OCI-M1 (cell line): ENCODE measurements at regions not wholly inside any gene's neighbourhood (a gene's known extent, or its start where the extent isn't known, plus 50 kb on each side); places are given as distances from the start of the nearest gene placed in this dataset.
"Not testable (repeated sequence)": the region's sequence is repeated elsewhere in the genome, so short reads cannot be mapped to it uniquely, and the experiment has no call there.

ENCODE experiments used
- DNase-seq: peaks from one replicate; lab custom pipeline; 2025; lab: John Stamatoyannopoulos, UW

DNA sequence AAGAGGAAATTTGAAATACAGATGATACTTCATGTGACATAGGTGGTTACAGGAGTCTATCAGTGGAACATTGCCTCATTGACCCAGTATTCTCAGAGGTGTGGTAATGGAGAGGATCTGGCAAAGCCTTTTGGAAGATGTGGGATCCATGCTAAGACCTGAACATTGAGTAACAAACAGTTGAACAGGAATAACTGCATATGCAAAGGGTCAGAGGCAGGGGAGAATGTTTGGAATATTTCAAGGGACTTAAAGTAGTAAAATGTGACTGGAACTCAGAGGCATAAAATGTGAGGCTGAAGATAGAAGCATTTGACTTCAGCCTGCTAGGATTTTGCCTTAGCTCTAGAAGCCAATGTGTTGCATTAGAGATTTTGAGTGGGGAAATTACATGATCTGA is 300.2 kb upstream of the ETAA1 start:
- DNase-seq = no peak

DNA sequence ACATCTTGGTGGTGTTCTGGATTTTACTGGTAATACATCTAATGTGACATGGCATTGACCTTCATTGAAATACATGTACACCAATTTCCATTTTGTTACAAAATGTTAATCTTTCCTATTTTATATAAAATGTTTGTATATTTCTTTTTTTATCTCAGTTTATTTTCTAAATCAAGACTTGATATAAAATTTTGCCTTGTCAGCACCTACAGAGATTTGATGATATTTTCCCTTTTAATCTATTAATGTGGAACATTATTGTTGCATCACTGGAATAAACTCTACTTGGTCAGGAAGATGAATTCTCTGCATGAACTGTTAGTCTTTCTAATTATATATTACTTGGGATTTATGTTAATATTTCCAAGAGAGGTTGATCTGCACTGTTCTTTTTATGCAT is 294.0 kb upstream of the ETAA1 start:
- no peak for DNase-seq

DNA sequence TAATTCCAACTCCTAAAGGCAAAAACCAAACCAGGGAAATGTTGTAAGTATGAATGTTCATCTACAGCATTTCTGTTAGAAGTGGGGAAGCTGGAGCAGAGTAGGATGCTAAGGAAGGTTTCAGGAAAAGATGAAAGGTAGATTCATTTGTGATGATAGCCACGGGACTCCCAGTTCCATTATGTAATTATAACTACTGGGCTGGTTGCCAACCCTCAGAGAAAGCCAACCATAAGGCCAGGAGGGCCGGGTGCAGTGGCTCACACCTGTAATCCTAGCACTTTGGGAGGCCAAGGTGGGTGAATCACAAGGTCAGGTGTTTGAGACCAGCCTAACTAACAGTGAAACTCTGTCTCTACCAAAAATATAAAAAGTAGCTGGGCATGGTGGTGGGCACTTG is 288.9 kb upstream of the ETAA1 start:
- no peak for DNase-seq

DNA sequence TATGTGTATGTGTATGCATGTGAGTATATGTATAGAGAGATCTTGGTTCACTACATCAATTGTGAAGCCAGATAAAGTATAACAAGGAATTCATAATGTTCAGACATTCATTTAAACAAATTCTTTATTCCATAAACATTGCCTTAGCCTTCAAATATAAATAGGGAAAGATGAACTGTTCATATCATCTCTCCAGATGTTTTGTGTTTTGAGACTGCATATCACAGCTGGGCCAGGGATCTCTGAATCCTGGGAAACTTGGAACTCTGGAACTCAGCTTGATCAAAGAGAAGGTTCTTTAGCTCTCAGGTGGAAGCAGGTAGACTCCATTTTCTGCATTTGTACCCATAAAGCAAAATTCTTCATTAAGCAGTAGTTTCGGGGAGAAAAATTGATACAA is 272.6 kb upstream of the ETAA1 start:
- DNase-seq = no peak

DNA sequence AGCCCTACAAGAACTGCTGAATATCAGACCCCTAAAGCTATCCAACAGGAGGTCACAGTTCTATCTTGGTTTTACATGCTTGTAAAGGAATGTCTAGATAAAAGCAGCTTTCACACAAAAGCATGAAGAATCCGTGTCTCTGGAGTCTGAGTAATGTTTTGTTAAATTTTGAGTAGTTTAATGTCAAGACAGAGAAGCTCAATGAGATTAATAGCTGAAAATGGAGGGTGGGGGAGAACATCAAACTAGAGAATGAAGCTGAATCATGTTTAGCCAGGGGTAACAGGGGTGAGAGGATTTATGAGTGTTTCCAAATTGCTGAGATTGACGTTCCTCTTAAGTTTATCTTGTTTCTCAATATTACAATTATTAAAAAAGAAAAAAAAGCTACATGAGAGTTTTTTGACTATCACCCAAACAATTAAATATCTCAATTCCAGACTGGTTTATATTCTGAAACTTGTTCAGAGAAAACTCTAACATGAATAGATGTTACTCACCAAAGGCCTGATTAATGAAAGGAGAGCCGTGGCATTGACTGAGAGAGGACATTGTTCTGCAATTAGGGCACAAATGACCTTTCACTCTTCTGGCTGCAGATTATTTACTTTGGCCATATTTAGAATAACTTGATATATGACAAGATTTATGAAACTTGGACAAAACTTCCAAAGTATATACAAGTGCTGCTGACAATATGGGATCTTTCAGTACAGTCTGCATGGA is 266.4 kb upstream of the ETAA1 start:
- no peak for DNase-seq

DNA sequence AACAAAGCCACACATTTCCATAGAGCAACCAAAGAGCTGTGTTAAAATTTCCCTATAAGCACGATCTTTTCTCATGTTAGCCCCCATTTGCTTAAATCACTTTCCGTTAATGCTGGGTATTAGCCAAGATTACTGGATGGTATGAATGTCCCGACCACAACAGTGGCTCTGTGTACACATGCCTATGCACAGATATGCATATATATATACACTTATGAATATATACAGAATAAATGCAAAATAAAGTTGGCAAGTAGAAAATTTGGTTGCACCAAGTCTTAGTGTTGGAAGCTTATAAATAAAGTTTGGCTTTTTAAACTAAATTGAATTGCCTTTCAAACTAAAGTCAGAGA is 265.9 kb upstream of the ETAA1 start:
- DNase-seq = no peak

DNA sequence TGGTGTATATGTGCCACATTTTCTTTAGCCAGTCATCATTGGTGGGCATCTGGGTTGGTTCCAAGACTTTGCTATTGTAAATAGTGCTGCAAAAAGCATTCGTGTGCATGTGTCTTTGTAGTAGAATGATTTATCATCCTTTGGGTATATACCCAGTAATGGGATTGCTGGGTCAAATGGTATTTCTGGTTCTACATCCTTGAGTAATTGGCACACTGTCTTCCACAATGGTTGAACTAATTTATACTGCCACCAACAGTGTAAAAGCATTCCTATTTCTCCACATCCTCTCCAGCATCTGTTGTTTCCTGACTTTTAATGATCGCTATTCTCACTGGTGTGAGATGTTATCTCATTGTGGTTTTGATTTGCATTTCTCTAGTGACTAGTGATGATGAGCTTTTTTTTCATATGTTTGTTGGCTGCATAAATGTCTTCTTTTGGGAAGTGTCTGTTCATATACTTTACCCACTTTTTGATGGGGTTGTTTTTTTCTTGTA is 264.6 kb upstream of the ETAA1 start:
- DNase-seq = not testable (repeated sequence)

DNA sequence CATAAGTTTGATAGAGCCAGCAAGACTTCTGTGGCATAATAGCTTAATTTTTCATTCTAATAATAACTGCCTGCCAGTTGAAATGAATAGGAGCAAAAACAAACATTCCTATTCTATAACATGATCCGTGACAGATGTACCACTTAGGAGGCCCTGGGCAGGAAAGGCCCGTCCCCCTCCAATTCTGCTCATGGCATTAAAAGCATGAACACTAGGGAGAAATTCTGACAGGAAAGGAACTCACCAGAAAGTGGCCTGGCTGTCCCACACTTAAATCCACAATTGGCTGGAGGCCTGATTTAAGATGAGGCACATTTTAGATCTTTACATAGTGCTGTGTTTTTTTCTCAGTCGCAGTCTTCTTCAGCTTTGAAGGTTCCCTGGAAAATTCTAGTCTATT is 261.9 kb upstream of the ETAA1 start:
- no peak for DNase-seq

DNA sequence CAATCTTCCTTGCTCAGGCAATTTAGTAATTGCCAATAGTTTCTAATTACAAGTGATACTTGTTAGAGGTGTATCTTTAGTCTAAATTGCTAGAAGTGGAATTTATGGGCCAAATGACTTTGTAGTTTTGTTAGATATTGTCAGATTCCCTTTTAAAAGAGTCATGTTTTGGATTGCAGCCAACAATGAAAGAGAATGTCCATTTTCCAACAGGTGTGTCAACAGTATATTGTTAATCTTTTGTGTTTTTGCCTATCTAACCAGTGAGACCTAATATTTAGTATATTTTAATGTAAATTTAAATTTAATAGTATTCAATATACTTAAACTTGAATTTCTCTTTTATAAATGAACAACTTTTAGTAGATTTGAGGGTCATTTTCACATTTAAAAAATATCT is 259.4 kb upstream of the ETAA1 start:
- DNase-seq = no peak

DNA sequence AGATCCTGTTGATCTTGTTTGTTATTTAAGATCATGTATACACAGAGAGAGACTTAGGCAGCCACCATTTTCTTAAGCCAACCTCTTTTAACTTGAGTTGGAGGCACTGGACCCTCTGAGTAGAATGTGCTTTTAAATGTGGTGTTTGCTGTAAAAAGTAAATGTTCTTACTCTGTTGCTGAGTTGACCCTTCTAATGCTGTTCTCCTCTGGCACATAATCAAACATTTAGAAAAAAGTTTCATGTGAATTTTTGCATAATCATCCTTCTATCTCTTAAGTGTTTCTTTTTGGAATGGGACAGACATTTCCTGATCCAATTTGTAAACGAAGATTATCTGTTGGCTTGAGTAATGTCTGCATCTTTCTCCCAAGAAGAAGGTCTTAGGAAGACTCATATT is 255.1 kb upstream of the ETAA1 start:
- no peak for DNase-seq

DNA sequence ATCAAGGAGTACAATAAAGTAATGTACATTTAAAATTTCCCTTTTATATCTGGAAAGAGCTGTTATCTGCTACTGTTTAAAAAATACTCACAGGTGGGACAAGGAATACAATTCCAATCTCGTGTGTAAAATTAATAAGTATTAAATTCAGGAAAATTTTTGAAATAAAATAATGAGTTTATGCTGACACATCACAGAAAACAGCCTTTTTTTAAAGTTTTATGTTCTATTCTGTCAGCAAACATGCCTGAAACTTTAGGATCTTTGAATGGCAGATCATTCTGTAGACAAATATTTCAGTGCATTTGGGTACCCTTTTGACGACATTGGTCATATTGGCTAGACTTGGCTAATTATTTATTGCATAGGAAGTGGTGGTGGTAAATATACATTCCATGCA is 254.4 kb upstream of the ETAA1 start:
- DNase-seq = no peak

DNA sequence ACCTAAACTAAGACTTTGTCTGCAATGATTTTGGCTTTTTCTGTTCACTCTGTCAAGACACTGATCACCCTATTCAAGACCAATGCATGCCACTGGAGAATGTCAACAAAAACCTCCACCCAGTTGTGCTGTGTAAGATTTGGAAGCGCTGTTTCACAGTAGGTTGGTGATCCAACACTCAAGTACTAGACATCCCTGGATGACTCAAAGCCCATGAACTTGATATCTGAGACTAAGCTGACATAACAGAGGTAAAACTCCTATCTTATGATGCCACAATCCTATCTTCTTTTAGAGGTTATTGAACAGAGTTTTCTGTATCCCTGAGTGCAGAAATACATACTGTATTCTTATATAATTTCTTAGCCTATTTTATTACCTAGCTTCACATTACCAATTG is 251.3 kb upstream of the ETAA1 start:
- DNase-seq = no peak

DNA sequence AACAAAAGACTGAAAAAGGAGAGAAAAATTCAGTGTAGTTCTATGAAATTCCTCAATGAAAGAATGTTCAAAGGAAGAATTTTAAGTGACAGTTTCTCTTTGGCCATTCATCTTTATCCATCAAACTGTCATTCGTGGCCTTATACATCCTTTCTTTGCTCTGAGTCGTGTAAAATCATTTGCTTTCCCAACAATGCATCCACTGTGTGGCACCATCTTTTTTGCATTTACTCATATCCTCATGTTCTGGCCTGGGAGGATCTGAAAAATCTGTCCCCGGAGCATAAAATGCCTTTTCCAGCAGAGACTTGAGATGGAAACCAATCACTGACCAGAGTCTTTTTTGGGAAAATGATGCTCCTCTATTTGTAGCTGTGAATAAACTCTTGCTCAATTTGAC is 240.3 kb upstream of the ETAA1 start:
- no peak for DNase-seq

DNA sequence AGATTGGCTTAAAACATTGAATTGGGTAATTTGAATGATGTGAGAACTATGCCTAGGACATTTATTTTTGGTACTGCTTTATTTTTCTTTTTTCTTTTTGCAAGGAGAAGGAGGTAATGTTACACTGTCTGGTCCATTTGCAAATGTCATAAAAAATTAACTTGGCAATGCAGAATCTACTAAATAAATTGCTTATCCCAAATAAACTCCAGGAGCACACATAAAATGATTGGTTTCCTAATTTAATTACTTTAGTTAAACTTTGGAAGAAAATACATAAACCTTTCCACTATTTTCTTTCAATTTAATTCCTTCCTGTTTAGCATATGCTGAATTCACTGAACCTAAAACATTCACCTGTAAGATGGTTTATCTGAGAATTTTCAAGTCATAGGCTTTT is 238.4 kb upstream of the ETAA1 start:
- DNase-seq = no peak

DNA sequence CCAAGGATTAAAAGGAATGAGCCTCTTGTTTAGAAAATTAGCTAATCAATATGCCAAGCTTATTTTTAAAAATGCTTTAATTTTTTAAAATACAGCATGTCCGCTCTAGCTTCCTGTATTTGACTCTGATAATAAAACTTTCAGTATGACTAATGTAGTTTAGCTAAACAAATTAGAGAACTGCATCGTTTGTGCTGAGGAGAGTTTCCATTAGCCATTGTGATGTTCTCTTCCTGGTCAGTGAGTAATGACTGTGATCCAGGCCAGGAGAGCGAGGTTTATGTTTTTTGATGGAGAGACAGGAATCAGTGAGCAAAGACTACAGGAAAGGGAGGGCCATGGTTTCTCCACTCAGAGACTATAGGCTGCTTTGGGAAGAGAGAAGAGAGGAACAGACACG is 237.2 kb upstream of the ETAA1 start:
- DNase-seq = no peak

DNA sequence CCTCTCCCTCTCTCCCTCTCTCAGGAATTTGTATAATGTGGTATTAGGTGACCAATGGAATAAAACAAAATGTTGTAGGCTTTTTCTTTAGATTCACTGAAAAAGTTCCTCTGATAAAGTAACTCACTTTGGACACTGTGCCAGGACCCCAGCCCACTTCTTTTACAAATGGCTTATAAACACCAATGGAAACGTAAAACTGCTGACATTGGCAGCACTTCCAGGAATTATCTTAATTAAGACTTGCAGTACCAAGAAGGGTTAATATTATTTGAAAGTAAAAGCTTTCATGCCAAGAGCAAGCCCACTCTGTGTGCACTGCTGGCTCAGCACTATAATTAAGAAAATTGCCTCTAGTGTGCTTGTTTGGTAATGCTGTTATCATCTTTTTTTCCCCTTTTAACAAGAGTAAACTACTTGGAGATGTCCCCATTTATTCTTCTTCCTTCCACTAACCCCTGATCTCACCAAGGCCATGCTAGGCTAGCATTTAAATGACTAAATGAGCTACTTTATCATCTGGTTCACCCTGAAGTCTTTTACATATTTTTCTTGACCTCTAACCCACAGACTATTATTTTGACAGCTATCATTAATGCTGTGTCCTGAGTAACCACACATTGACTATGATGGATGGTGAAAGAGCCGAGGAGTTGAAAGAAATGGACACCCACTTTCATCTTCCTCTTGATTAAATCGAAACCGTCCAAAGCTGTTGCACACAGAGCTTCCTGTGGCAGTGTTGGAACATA is 232.2 kb upstream of the ETAA1 start:
- DNase-seq = no peak

DNA sequence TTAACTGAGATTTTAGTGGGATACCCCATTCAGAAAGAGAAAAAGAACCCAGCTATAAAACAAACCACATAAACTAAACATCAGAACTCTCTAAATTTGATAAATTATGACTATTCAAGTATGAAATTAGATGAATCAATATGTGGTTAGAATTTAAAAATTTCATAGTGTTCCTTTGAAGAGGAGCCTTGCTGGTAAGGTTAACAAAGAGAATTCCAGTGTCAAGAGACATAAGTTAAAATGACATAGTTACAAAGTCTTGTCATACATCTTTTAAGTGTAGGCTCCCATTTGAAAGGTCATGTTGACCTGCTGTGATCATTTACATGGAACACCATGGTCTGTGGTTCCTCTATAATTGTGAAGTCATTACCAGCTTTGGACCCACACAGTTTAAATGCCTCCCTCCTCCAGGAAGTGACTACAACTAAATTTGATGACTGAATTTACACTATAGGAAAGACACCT is 231.6 kb upstream of the ETAA1 start:
- DNase-seq = no peak

DNA sequence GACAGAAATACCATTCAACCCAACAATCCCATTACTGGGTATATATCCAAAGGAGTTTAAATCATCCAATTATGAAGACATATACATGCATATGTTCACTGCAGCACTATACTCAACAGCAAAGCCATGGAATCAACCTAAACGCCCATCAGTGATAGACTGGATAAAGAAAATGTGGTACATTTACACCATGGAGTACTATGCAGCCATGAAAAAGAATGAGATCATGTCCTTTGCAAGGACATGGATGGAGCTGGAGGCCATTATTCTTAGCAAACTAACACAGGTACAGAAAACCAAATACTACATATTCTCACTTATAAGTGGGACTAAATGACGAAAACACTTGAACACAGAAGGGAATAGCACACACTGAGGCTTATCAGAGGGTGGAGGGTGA is 230.6 kb upstream of the ETAA1 start:
- DNase-seq = not testable (repeated sequence)

DNA sequence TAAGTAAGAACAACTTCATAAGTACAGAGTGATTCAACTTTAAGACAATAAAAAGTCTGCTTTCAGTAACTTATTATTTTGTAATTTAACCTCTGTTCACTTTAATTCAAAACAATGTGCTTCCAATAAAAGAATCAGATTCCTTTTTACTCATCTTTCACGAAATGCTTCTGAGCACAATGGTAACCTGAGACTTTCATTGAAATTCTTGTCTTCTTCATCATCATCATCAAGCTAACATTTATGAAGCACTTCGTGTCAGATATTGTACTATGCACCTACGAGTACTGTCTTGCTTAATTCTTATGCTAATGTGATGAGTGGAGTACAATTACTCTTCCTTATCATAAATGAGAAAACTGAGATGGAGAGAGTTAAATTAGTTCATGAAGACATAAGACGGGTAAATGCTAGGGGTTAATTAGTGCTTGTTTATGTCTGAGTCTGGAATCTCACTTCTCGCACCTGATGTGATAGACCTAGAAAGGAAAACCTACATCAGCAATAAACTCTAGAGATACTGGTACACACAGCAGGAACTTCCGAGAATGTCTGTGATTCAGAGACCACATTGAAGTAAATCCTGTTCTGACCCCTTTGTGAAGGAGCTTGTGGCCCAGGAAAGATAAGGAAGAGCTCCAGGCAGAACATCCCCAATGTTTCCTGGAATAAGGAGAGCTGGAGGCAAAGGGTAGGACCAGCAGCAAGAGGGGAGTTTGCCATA is 227.6 kb upstream of the ETAA1 start:
- no peak for DNase-seq

DNA sequence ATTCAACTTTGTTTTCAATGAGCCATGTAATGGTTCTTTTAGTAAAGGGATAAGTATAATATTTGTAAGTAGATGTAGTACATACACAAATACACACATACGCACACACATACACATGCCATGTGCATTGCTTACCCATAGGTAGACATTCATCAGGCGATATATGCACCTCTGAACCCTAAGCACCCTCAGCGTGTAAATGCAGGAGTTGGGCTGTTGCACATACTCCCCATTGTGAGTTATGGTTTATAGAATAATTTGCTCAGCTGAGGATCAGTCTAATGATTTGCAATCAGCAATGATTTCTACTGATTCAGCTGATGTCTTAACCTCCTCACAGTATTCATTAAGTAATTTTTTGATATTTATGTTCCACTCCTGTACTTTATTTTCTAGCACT is 217.6 kb upstream of the ETAA1 start:
- no peak for DNase-seq

DNA sequence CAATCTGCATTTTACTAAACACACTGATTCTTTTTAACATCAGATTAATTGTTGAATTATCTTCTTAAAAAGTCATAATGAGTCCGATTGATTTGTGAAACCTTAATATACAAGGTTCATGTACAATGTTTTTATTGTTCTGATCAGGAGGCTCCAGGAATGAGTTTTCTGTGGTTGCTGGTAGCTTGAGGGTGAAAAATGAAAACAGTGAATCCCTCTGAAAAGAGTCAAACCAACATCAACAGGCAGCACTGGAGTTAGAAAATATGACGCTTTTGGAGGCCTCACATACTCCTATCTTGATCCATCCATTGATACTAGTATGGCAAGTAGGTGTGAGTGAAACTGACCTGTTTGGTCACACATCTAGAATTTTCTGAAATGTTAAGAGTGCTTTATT is 216.3 kb upstream of the ETAA1 start:
- DNase-seq = no peak

DNA sequence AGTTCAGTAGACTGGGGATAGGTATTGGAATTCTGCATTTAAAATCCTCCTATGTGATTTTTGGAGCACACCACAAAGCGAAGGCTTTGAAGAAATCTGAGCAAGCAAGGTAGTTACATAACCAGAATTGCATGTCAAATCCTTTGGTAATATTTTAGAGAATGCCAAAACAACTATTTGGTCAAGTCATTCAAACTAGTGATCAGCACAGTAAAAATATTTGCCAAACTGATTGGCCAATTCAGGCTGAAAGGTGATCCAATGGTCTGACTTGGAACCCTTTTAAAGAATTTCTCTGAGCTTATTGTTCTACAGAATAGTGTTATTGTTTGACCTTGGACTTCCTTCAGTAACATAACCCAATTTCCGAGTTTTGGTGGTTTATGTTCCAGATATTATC is 214.2 kb upstream of the ETAA1 start:
- DNase-seq = no peak

DNA sequence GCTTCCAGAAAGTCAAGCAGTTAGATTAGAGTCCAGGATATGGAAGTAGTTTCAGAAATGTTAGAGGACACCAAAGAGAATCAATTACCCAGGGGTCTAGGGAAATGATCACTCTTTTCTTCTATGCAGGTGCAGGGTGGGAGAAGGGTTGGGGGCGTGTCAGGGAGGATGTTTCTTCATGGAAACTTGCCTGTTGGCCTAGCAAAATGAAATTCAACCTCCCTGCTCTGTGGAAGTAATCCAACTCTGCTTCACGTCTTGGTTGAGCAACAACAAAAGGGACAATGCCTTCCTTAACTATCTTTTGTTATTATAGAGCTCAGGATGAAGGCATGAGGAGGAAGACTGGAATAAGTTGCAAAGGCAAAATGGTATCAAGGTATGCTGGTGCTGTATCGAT is 210.8 kb upstream of the ETAA1 start:
- no peak for DNase-seq
